ENCODE measurements at regions not wholly inside any gene's neighbourhood (a gene's known extent, or its start where the extent isn't known, plus 50 kb on each side); places are given as distances from the start of the nearest gene placed in this dataset.

DNA sequence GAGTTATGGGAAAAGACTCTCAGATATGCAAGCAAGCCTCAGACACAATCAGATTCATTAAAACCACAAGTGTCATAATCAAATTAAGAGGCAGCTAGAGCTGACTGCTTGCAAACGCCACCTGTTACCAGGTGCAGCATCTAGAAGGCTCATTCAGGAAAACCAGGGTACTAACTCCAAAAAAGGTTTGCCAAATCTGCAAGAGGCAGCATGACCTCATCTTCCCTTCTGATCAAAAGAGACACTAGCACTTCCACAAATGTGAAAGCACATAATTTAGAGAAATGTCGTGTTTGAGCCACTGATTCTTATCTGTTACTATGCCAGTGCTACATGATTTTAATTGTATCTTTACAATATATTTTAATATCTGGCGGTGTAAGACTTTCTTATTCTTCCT lies 123.3 kb upstream of the NANOGP8 start:
- peaks cover 2% of the 10 kb centered on the region for H3K27me3 ChIP-seq (ENCODE audit: insufficient read depth, poor library complexity, severe bottlenecking)
- H3K27ac ChIP-seq (replicated peaks): no peak overlapping the region
- no peak for TF ChIP-seq SPI1 (IDR thresholded peaks at IDR 0.05; ENCODE audit: borderline replicate concordance, low read depth)
- no peak overlapping the region for H3K4me3 ChIP-seq (replicated peaks; ENCODE audit: insufficient read depth, low read length)
- no peak for DNase-seq (ENCODE audit: low read depth in 1 of 2, low spot score in 1 of 2)

DNA sequence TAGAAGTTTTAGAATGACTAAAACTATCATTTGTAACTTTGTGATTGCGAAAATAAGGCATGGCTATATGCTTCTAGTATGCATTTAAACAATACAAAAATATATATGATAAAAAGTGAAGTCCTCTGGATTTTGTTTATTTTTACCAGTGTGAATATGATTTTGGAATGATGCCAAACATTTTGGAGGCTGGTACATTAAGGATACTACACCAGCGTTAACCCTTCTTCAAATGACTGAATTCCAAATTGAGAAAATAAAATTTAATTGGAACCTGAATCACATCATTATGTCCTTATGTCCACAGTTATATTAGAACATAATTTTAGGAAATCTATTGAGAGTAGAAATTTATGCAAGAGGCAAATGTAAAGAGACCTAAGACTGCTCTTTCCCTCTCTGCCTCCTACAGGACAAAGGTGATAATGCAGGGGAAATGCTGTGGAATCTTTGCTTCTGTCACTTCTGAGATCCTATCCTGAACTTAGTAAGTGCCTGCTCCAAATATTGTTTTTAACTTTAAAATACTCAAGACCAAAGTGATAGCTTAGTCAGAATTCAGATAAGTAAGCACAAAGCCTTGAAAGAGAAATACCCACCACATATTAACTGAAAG lies 121.1 kb upstream of the NANOGP8 start:
- H3K27ac ChIP-seq (replicated peaks): no peak overlapping the region
- H3K4me3 ChIP-seq (replicated peaks; ENCODE audit: insufficient read depth, low read length): no peak overlapping the region
- peak; percentile 13 to 19 for DNase-seq (ENCODE audit: low read depth in 1 of 2, low spot score in 1 of 2)
- H3K27me3 ChIP-seq (ENCODE audit: insufficient read depth, poor library complexity, severe bottlenecking): peaks cover 8% of the 10 kb centered on the region
- TF ChIP-seq, protein P1, sequence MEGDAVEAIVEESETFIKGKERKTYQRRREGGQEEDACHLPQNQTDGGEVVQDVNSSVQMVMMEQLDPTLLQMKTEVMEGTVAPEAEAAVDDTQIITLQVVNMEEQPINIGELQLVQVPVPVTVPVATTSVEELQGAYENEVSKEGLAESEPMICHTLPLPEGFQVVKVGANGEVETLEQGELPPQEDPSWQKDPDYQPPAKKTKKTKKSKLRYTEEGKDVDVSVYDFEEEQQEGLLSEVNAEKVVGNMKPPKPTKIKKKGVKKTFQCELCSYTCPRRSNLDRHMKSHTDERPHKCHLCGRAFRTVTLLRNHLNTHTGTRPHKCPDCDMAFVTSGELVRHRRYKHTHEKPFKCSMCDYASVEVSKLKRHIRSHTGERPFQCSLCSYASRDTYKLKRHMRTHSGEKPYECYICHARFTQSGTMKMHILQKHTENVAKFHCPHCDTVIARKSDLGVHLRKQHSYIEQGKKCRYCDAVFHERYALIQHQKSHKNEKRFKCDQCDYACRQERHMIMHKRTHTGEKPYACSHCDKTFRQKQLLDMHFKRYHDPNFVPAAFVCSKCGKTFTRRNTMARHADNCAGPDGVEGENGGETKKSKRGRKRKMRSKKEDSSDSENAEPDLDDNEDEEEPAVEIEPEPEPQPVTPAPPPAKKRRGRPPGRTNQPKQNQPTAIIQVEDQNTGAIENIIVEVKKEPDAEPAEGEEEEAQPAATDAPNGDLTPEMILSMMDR (IDR thresholded peaks at IDR 0.05; ENCODE audit: insufficient read depth, low read length): peak; percentile 85
- TF ChIP-seq GABPA (IDR thresholded peaks at IDR 0.05; ENCODE audit: low read depth): no peak
- no peak for TF ChIP-seq SPI1 (IDR thresholded peaks at IDR 0.05; ENCODE audit: borderline replicate concordance, low read depth)

DNA sequence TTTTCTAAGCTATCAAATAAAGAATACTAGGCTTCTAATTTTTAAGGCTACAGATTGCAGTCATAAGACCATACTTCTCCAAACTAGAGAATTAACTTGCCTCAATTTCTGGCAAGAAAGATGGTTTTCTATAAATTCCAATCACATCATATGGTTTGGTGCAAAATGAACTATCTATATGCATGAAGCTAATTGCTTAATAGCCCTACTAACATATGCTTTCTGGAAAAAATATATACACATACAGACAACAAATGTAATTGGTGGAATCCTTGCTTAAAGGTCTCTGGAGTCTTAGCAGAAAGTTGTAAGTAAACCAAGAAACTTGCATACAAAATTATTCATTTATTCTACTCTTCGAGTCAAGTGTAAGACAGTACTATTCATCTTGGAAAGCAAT lies 113.1 kb upstream of the NANOGP8 start:
- no peak overlapping the region for H3K27ac ChIP-seq (replicated peaks)
- TF ChIP-seq POLR2AphosphoS5 (IDR thresholded peaks at IDR 0.05; ENCODE audit: low read depth): no peak
- TF ChIP-seq, protein P2, sequence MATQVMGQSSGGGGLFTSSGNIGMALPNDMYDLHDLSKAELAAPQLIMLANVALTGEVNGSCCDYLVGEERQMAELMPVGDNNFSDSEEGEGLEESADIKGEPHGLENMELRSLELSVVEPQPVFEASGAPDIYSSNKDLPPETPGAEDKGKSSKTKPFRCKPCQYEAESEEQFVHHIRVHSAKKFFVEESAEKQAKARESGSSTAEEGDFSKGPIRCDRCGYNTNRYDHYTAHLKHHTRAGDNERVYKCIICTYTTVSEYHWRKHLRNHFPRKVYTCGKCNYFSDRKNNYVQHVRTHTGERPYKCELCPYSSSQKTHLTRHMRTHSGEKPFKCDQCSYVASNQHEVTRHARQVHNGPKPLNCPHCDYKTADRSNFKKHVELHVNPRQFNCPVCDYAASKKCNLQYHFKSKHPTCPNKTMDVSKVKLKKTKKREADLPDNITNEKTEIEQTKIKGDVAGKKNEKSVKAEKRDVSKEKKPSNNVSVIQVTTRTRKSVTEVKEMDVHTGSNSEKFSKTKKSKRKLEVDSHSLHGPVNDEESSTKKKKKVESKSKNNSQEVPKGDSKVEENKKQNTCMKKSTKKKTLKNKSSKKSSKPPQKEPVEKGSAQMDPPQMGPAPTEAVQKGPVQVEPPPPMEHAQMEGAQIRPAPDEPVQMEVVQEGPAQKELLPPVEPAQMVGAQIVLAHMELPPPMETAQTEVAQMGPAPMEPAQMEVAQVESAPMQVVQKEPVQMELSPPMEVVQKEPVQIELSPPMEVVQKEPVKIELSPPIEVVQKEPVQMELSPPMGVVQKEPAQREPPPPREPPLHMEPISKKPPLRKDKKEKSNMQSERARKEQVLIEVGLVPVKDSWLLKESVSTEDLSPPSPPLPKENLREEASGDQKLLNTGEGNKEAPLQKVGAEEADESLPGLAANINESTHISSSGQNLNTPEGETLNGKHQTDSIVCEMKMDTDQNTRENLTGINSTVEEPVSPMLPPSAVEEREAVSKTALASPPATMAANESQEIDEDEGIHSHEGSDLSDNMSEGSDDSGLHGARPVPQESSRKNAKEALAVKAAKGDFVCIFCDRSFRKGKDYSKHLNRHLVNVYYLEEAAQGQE (IDR thresholded peaks at IDR 0.05; ENCODE audit: insufficient replicate concordance, low read depth): no peak
- TF ChIP-seq, protein P1 (IDR thresholded peaks at IDR 0.05; ENCODE audit: insufficient read depth, low read length): no peak
- TF ChIP-seq GABPA (IDR thresholded peaks at IDR 0.05; ENCODE audit: low read depth): no peak
- no peak for TF ChIP-seq SPI1 (IDR thresholded peaks at IDR 0.05; ENCODE audit: borderline replicate concordance, low read depth)
- no peak for DNase-seq (ENCODE audit: low read depth in 1 of 2, low spot score in 1 of 2)
- H3K27me3 ChIP-seq (ENCODE audit: insufficient read depth, poor library complexity, severe bottlenecking): peaks cover 8% of the 10 kb centered on the region
- no peak overlapping the region for H3K4me3 ChIP-seq (replicated peaks; ENCODE audit: insufficient read depth, low read length)

DNA sequence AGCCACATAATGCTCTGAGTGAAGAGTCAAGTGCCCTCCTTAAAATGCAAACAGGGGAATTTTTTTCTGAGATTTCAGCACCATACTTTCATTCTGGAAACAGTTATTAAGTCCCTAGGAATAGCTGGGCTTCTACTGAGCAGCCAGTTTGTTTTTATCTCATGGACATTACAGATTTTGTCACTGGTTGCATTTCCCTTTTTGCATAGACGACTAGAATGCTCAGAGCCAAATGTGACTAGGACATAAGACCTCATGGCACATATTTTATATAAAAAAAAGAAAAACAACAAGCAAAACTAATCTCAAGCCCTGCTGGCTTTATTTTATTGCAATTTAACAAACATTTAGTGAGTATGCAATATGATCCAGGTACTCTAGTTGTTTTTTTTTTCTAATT lies 112.7 kb upstream of the NANOGP8 start:
- TF ChIP-seq GABPA (IDR thresholded peaks at IDR 0.05; ENCODE audit: low read depth) (no peak), POLR2AphosphoS5 (IDR thresholded peaks at IDR 0.05; ENCODE audit: low read depth) (no peak), SPI1 (IDR thresholded peaks at IDR 0.05; ENCODE audit: borderline replicate concordance, low read depth) (no peak)
- TF ChIP-seq, protein P1 (IDR thresholded peaks at IDR 0.05; ENCODE audit: insufficient read depth, low read length): no peak
- TF ChIP-seq, protein P2 (IDR thresholded peaks at IDR 0.05; ENCODE audit: insufficient replicate concordance, low read depth): no peak
- H3K27me3 ChIP-seq (ENCODE audit: insufficient read depth, poor library complexity, severe bottlenecking): peaks cover 8% of the 10 kb centered on the region
- H3K27ac ChIP-seq (replicated peaks): no peak overlapping the region
- no peak for DNase-seq (ENCODE audit: low read depth in 1 of 2, low spot score in 1 of 2)
- no peak overlapping the region for H3K4me3 ChIP-seq (replicated peaks; ENCODE audit: insufficient read depth, low read length)

Measured in HL-60 (cell line).